K562 (cell line): ENCODE measurements at regions not wholly inside any gene's neighbourhood (a gene's known extent, or its start where the extent isn't known, plus 50 kb on each side); places are given as distances from the start of the nearest gene placed in this dataset.

Experiments used
- ATAC-seq: fragments of 200-7000 bp; cut with Tn5 transposase; 3 replicates; pipeline ENCODE4 v1.9.1; 2020; ENCODE audit warnings: moderate library complexity
- BruUV-seq: library from RNA; stranded (reverse); fragments of 400-500 nt; replicated peaks from 2 replicates; lab custom pipeline; 2021; lab: Mats Ljungman, UMichigan
- CTCF ChIA-PET: fragments of 300-600 bp; formaldehyde crosslinking; extraction: SDS; loops from one replicate; lab custom pipeline; 2021; ENCODE audit warnings: low intra/inter-chr PET ratio; lab: Yijun Ruan, JAX
- POLR2A ChIA-PET: fragments of 300-600, 350-650 bp; sonication (Branson Sonifier 250); formaldehyde crosslinking; extraction: SDS; loops from one replicate; lab custom pipeline; 2021; ENCODE audit warnings: antibody characterized with exemption, inconsistent platforms; lab: Yijun Ruan, JAX
- DNase-seq, 4 experiments: peaks; one replicate each; pipeline versions ENCODE4 v3.0.0 to v3.0.0-alpha.2; 2011 to 2018; ENCODE audit warnings: low spot score in 3 of 4, mixed read lengths in 3 of 4; ENCODE audit errors: extremely low read depth in 1 of 4
- FAIRE-seq: peaks from 2 replicates; lab custom pipeline; 2011; peaks lifted over from hg19 to GRCh38; lab: Jason Lieb, UNC
- H2AFZ ChIP-seq: 2 replicates; pipeline ENCODE4 v1.6.0; 2011; ENCODE audit warnings: low read depth, low read length, control low read depth, inconsistent platforms
- H3K27ac ChIP-seq: fragments of 200-600 bp; 3 replicates; pipeline ENCODE4 v1.8.0; 2011; ENCODE audit warnings: low read depth, mild to moderate bottlenecking, control low read depth, inconsistent platforms, low read length, moderate library complexity, mixed read lengths; ENCODE audit errors: extremely low read depth
- H3K27me3 ChIP-seq, 2 experiments: fragments of 300-600 bp in 1 of 2; 2 replicates in 1 of 2; 3 replicates in 1 of 2; pipeline versions ENCODE4 v1.6.0 to v1.8.0; 2011; ENCODE audit warnings: inconsistent platforms in 2 of 2, low read length in 2 of 2, mild to moderate bottlenecking in 1 of 2, mixed read lengths in 1 of 2, moderate library complexity in 1 of 2; ENCODE audit not compliant: control insufficient read depth in 2 of 2, insufficient read depth in 2 of 2
- H3K36me3 ChIP-seq: fragments of 300-600 bp; 3 replicates; pipeline ENCODE4 v1.8.0; 2011; ENCODE audit warnings: mild to moderate bottlenecking, low read length, inconsistent platforms; ENCODE audit not compliant: control insufficient read depth, insufficient read depth
- H3K4me1 ChIP-seq, 2 experiments: fragments of 200-600 bp in 1 of 2; replicated peaks in 1 of 2; 2 replicates in 1 of 2; 3 replicates in 1 of 2; pipeline versions ENCODE4 v1.5.1 to v1.8.0; 2011; ENCODE audit warnings: inconsistent platforms in 2 of 2, low read length in 2 of 2, mild to moderate bottlenecking in 1 of 2, mixed read lengths in 1 of 2, moderate library complexity in 1 of 2; ENCODE audit not compliant: control insufficient read depth in 2 of 2, insufficient read depth in 2 of 2
- H3K4me2 ChIP-seq: 2 replicates; pipeline ENCODE4 v1.6.1; 2011; ENCODE audit warnings: low read length, control low read depth, inconsistent platforms, mixed read lengths; ENCODE audit not compliant: insufficient read depth
- H3K4me3 ChIP-seq: fragments of 200-600 bp; sonication (generic), shearing (Covaris generic); 2 replicates; pipeline ENCODE4 v1.5.1; 2016; ENCODE audit warnings: control low read depth, inconsistent platforms
- H3K79me2 ChIP-seq: fragments of 200-600 bp; 3 replicates; pipeline ENCODE4 v1.8.0; 2011; ENCODE audit warnings: low read length, inconsistent platforms; ENCODE audit not compliant: control insufficient read depth, insufficient read depth
- H3K9ac ChIP-seq, 2 experiments: 2 replicates each; pipeline versions ENCODE4 v1.6.0 to v1.6.1; 2011; ENCODE audit warnings: low read depth in 2 of 2, low read length in 2 of 2, control low read depth in 1 of 2, inconsistent platforms in 1 of 2, mild to moderate bottlenecking in 1 of 2, mixed read lengths in 1 of 2; ENCODE audit not compliant: insufficient read depth in 1 of 2
- H3K9me1 ChIP-seq: one replicate; pipeline ENCODE4 v1.6.0; 2011; ENCODE audit warnings: inconsistent platforms, mild to moderate bottlenecking, low read length, moderate library complexity; ENCODE audit not compliant: control insufficient read depth, insufficient read depth
- H3K9me3 ChIP-seq: replicated peaks from 2 replicates; pipeline ENCODE4 v1.5.1; 2011; ENCODE audit warnings: low read depth, low read length, inconsistent platforms; ENCODE audit not compliant: control insufficient read depth, insufficient read depth
- H4K20me1 ChIP-seq: replicated peaks from 2 replicates; pipeline ENCODE4 v1.6.1; 2011; ENCODE audit warnings: low read length, inconsistent platforms, mixed read lengths; ENCODE audit not compliant: control insufficient read depth, insufficient read depth
- ARID3A ChIP-seq: IDR thresholded peaks from 2 replicates; pipeline ENCODE4 v1.6.1; 2012; ENCODE audit warnings: low read depth, low read length, improper control_type of control experiment, borderline replicate concordance
- CEBPG ChIP-seq, 3 experiments: fragments of 200-800 bp in 1 of 3; sonication (Bioruptor generic) in 1 of 3; sonication (generic) in 1 of 3; formaldehyde crosslinking in 1 of 3; IDR thresholded peaks in 2 of 3; conservative IDR thresholded peaks in 1 of 3; 2 replicates each; pipeline versions ENCODE4 v1.6.1 to v1.8.0; 2016 to 2022; ENCODE audit warnings: missing compliant biosample characterization in 2 of 3, missing genetic modification characterization in 2 of 3, mild to moderate bottlenecking in 1 of 3, missing genetic modification reagents in 1 of 3
- CREB5 ChIP-seq: fragments of 250-450 bp; sonication (Bioruptor Pico); IDR thresholded peaks from 2 replicates; pipeline ENCODE4 v1.5.0; 2020; ENCODE audit warnings: mild to moderate bottlenecking
- DNMT1 ChIP-seq: fragments of 450-650 bp; IDR thresholded peaks from 2 replicates; pipeline ENCODE4 v1.6.1; 2016; ENCODE audit warnings: antibody characterized with exemption, mild to moderate bottlenecking
- E2F3 ChIP-seq: fragments of 250-450 bp; sonication (Bioruptor Pico); IDR thresholded peaks from 2 replicates; pipeline ENCODE4 v1.4.0; 2020; ENCODE audit warnings: mild to moderate bottlenecking
- EGR1 ChIP-seq: fragments of 450-650 bp; conservative IDR thresholded peaks from 2 replicates; pipeline ENCODE4 v1.6.1; 2017; ENCODE audit warnings: mild to moderate bottlenecking
- FOXK2 ChIP-seq, 2 experiments: fragments of 450-650 bp; IDR thresholded peaks in 1 of 2; conservative IDR thresholded peaks in 1 of 2; 2 replicates each; pipeline ENCODE4 v1.6.1; 2016; ENCODE audit warnings: low read depth in 2 of 2, mild to moderate bottlenecking in 1 of 2
- IRF2 ChIP-seq: sonication (generic); formaldehyde crosslinking; IDR thresholded peaks from 2 replicates; pipeline ENCODE4 v1.8.1; 2022; ENCODE audit warnings: mild to moderate bottlenecking, missing genetic modification reagents
- NFIC ChIP-seq: fragments of 450-650 bp; IDR thresholded peaks from 2 replicates; pipeline ENCODE4 v1.6.1; 2017; ENCODE audit warnings: mild to moderate bottlenecking, inconsistent platforms
- SP2 ChIP-seq: IDR thresholded peaks from 2 replicates; pipeline ENCODE4 v1.6.1; 2011; ENCODE audit warnings: mild to moderate bottlenecking, low read depth, low read length, moderate library complexity; ENCODE audit not compliant: poor library complexity, severe bottlenecking; ENCODE audit errors: extremely low read depth
- SRSF3 ChIP-seq: fragments of 200-400 bp; formaldehyde crosslinking; IDR thresholded peaks from 2 replicates; pipeline ENCODE4 v1.6.1; 2016; ENCODE audit warnings: mild to moderate bottlenecking, low read length, moderate library complexity; ENCODE audit not compliant: insufficient read depth
- ZEB2 ChIP-seq: fragments of 450-650 bp; IDR thresholded peaks from 2 replicates; pipeline ENCODE4 v1.6.1; 2016
- ZFPM2 ChIP-seq: fragments of 250-450 bp; sonication (Bioruptor Pico); IDR thresholded peaks from 2 replicates; pipeline ENCODE4 v1.5.1; 2022; ENCODE audit warnings: mild to moderate bottlenecking
- ZNF184 ChIP-seq: sonication (generic); formaldehyde crosslinking; IDR thresholded peaks from 2 replicates; pipeline ENCODE4 v1.5.0; 2020; ENCODE audit warnings: missing genetic modification reagents
- WGBS: fragments of 100-300 bp; shearing (Covaris generic); methylation state at CpG from one replicate; pipeline ENCODE4 v1.1.6; 2016; ENCODE audit warnings: low coverage, mixed read lengths; ENCODE audit not compliant: insufficient coverage; ENCODE audit errors: missing lambda C conversion rate; 5-methylcytosine and 5-hydroxymethylcytosine counted together
- in situ Hi-C: fragments of 300-500 bp; cut with MboI; formaldehyde crosslinking; loops from 4 replicates; pipeline ENCODE4 v1.15.0; 2018; ENCODE audit warnings: inconsistent platforms, mixed read lengths
- intact Hi-C: fragments of 100-400 bp; cut with micrococcal nuclease; formaldehyde crosslinking; loops from 2 replicates; pipeline ENCODE4 v1.14.2; 2022
- TF ChIP-seq, protein P1 (sequence below): sonication (generic); formaldehyde crosslinking; IDR thresholded peaks from 2 replicates; pipeline ENCODE4 v1.8.1; 2022; ENCODE audit warnings: missing genetic modification reagents

DNA sequence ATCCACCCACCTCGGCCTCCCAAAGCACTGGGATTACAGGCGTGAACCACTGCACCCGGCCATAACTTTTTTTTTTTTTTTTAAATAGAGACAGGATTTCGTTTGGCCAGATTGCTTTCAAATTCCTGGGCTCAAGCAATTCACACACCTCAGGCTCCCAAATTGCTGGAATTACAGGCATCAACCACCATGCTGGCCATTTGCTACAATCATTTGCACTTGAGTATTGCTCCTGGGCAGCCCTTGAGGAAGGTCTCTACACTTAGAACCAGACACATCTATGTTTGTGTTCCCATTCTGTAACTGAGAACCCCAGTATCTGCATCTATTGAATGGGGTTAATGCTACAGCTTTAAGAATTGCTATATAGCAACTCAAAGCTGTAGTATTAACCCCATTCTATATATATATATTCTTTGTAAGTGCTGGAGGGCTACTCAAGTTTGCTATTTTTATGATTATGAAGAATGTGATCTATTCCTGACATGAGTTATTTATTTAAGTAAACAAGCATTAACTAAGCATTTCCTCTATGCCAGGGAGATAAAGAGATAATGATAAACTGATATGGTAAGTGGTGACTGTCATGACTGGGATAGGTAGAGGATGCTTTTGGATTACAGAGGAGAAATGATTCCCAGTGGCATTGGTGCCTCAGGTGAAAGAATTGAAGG is 496.5 kb upstream of the TNC start:
- no peak overlapping the region for H3K27ac ChIP-seq
- DNase-seq (no peak), ATAC-seq (no peak), FAIRE-seq (no peak)
- in situ Hi-C loops = no loop called here
- no peaks in the 10 kb centered on the region; the same call in 1 of the 2 replicates for H3K9me3 ChIP-seq
- no peaks in the 10 kb centered on the region for H3K79me2 ChIP-seq
- no peak overlapping the region for H2AFZ ChIP-seq
- intact Hi-C loops = no loop called here
- TF ChIP-seq ZEB2 (no peak), SP2 (no peak), CEBPG (CRISPR knock-in tag; IDR thresholded peaks at IDR 0.05) (no peak), CEBPG (tag; conservative IDR thresholded peaks at IDR 0.05 in 1 of 2, IDR thresholded peaks at IDR 0.05 in 1 of 2) (no peak), E2F3 (CRISPR knock-in tag) (no peak), SRSF3 (no peak), ZNF184 (CRISPR knock-in tag) (no peak), NFIC (no peak), EGR1 (no peak), ARID3A (no peak), FOXK2 (conservative IDR thresholded peaks at IDR 0.05 in 1 of 2, IDR thresholded peaks at IDR 0.05 in 1 of 2; ENCODE audit: low read depth in 2 of 2) (no peak), DNMT1 (no peak), IRF2 (no peak), CREB5 (CRISPR knock-in tag) (no peak), ZFPM2 (CRISPR knock-in tag) (no peak)
- TF ChIP-seq, protein P1, sequence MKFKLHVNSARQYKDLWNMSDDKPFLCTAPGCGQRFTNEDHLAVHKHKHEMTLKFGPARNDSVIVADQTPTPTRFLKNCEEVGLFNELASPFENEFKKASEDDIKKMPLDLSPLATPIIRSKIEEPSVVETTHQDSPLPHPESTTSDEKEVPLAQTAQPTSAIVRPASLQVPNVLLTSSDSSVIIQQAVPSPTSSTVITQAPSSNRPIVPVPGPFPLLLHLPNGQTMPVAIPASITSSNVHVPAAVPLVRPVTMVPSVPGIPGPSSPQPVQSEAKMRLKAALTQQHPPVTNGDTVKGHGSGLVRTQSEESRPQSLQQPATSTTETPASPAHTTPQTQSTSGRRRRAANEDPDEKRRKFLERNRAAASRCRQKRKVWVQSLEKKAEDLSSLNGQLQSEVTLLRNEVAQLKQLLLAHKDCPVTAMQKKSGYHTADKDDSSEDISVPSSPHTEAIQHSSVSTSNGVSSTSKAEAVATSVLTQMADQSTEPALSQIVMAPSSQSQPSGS (CRISPR knock-in tag) = no peak
- no peaks in the 10 kb centered on the region for H3K27me3 ChIP-seq
- WGBS = 0% methylated on average over 4 of the region's 4 CpGs
- H3K4me2 ChIP-seq = no peak overlapping the region
- H3K4me3 ChIP-seq = no peak overlapping the region
- POLR2A ChIA-PET = no interaction called here
- H3K36me3 ChIP-seq = no peaks in the 10 kb centered on the region
- no TSS peak for BruUV-seq
- H4K20me1 ChIP-seq = no peaks in the 10 kb centered on the region
- no peaks in the 10 kb centered on the region for H3K9me1 ChIP-seq
- H3K9ac ChIP-seq = no peak overlapping the region
- H3K4me1 ChIP-seq = no peaks in the 10 kb centered on the region
- CTCF ChIA-PET = no interaction called here
